ENCODE measurements at regions not wholly inside any gene's neighbourhood (a gene's known extent, or its start where the extent isn't known, plus 50 kb on each side); places are given as distances from the start of the nearest gene placed in this dataset.

DNA sequence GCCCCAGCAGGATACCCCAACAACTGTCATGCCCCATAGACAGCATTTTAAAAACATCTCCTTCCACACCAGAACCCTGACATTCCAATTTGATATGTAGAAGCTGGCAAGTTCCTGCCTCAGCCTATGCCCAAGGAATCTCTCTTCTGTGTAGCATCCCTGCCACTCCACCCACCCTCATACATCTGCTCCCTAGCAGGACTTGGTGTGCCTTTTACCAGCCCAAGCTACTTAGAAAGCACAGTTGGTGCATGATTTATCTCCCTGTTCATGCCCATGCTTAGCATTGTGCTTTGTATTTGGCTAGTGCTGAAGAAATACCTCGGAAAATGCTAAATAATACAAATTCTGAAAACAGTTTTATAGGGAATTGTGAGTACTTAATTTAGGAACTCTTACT lies 236.9 kb upstream of the HES1 start:
- no peak for TF ChIP-seq EZH2 (IDR thresholded peaks at IDR 0.05; ENCODE audit: borderline replicate concordance, low read length)
- TF ChIP-seq, protein P1, sequence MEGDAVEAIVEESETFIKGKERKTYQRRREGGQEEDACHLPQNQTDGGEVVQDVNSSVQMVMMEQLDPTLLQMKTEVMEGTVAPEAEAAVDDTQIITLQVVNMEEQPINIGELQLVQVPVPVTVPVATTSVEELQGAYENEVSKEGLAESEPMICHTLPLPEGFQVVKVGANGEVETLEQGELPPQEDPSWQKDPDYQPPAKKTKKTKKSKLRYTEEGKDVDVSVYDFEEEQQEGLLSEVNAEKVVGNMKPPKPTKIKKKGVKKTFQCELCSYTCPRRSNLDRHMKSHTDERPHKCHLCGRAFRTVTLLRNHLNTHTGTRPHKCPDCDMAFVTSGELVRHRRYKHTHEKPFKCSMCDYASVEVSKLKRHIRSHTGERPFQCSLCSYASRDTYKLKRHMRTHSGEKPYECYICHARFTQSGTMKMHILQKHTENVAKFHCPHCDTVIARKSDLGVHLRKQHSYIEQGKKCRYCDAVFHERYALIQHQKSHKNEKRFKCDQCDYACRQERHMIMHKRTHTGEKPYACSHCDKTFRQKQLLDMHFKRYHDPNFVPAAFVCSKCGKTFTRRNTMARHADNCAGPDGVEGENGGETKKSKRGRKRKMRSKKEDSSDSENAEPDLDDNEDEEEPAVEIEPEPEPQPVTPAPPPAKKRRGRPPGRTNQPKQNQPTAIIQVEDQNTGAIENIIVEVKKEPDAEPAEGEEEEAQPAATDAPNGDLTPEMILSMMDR (conservative IDR thresholded peaks at IDR 0.05 in 1 of 2, IDR thresholded peaks at IDR 0.05 in 1 of 2; ENCODE audit: extremely low read depth in 1 of 2, insufficient read depth in 1 of 2, low read depth in 1 of 2, low read length in 2 of 2) = no peak
